Karpas-422 (cell line): ENCODE measurements at regions not wholly inside any gene's neighbourhood (a gene's known extent, or its start where the extent isn't known, plus 50 kb on each side); places are given as distances from the start of the nearest gene placed in this dataset.
A peak's percentile ranks its signal among the peaks of the same experiment; 100 is the strongest.

Experiments used
- DNase-seq: peaks from one replicate; pipeline ENCODE4 v3.0.0-alpha.2; 2015
- H2AFZ ChIP-seq: fragments of 200-600 bp; sonication (generic); 2 replicates; pipeline ENCODE4 v1.6.1; 2014; ENCODE audit warnings: antibody characterized with exemption, low read length, mixed read lengths
- H3K27ac ChIP-seq: fragments of 200-600 bp; sonication (generic); 2 replicates; pipeline ENCODE4 v1.5.1; 2014; ENCODE audit warnings: mild to moderate bottlenecking, low read length, moderate library complexity
- H3K27me3 ChIP-seq: fragments of 200-600 bp; sonication (generic); 2 replicates; pipeline ENCODE4 v1.6.1; 2014; ENCODE audit warnings: low read length, mixed read lengths
- H3K36me3 ChIP-seq: fragments of 200-600 bp; sonication (generic); 2 replicates; pipeline ENCODE4 v1.6.1; 2014; ENCODE audit warnings: low read length, mixed read lengths; ENCODE audit not compliant: insufficient read depth
- H3K4me1 ChIP-seq: fragments of 200-600 bp; sonication (generic); 2 replicates; pipeline ENCODE4 v1.6.1; 2014; ENCODE audit warnings: mild to moderate bottlenecking, low read length, mixed read lengths
- H3K4me2 ChIP-seq: fragments of 200-600 bp; sonication (generic); 2 replicates; pipeline ENCODE4 v1.6.1; 2014; ENCODE audit warnings: low read length, low read depth, mild to moderate bottlenecking; ENCODE audit not compliant: poor library complexity, severe bottlenecking
- H3K4me3 ChIP-seq: fragments of 200-600 bp; sonication (generic); 2 replicates; pipeline ENCODE4 v1.5.1; 2014; ENCODE audit warnings: mild to moderate bottlenecking, antibody characterized with exemption, low read length, mixed read lengths
- H3K79me2 ChIP-seq: fragments of 200-600 bp; sonication (generic); 2 replicates; pipeline ENCODE4 v1.6.1; 2014; ENCODE audit warnings: mild to moderate bottlenecking, low read length, mixed read lengths
- H3K9ac ChIP-seq: fragments of 200-600 bp; sonication (generic); 2 replicates; pipeline ENCODE4 v1.6.0; 2014; ENCODE audit warnings: low read length
- H3K9me2 ChIP-seq: fragments of 200-600 bp; sonication (generic), shearing (Covaris generic); replicated peaks from 2 replicates; pipeline ENCODE4 v1.6.0; 2014; ENCODE audit warnings: mild to moderate bottlenecking, low read length, moderate library complexity; ENCODE audit not compliant: insufficient read depth
- H3K9me3 ChIP-seq: fragments of 300-700, 200-600 bp; sonication (generic); 2 replicates; pipeline ENCODE4 v1.6.1; 2014; ENCODE audit warnings: low read length, mixed read lengths
- H4K20me1 ChIP-seq: fragments of 200-600 bp; sonication (generic); 2 replicates; pipeline ENCODE4 v1.6.1; 2014; ENCODE audit warnings: mild to moderate bottlenecking, antibody characterized with exemption, low read length, low read depth; ENCODE audit not compliant: insufficient read depth

GRCh38 chr6:84615113-84615850, 149.1 kb downstream of the TBX18 start:
- Histone ChIP-seq H3K9ac (no peak overlapping the region), H3K36me3 (no peaks in the 10 kb centered on the region), H3K27ac (no peak overlapping the region), H3K4me3 (no peak overlapping the region), H3K4me1 (no peaks in the 10 kb centered on the region), H2AFZ (no peak overlapping the region), H4K20me1 (no peaks in the 10 kb centered on the region), H3K79me2 (no peaks in the 10 kb centered on the region), H3K27me3 (no peaks in the 10 kb centered on the region), H3K9me2 (no peaks in the 10 kb centered on the region; the same call in 1 of the 2 replicates), H3K4me2 (no peak overlapping the region), H3K9me3 (no peaks in the 10 kb centered on the region)
- DNase-seq = no peak

- H3K9ac ChIP-seq = no peak overlapping the region
- no peaks in the 10 kb centered on the region for H3K79me2 ChIP-seq
- no peaks in the 10 kb centered on the region for H3K27me3 ChIP-seq
- no peaks in the 10 kb centered on the region for H3K36me3 ChIP-seq
- no peak overlapping the region for H3K27ac ChIP-seq
- no peak overlapping the region for H3K4me3 ChIP-seq
- no peaks in the 10 kb centered on the region for H3K4me1 ChIP-seq
- H4K20me1 ChIP-seq = no peaks in the 10 kb centered on the region
- H3K9me2 ChIP-seq = no peaks in the 10 kb centered on the region
- no peak for DNase-seq
- no peak overlapping the region for H2AFZ ChIP-seq
- no peak overlapping the region for H3K4me2 ChIP-seq
- H3K9me3 ChIP-seq = no peaks in the 10 kb centered on the region
These were observed 157.5 kb downstream of the TBX18 start for GRCh38 chr6:84606860-84607259.

- Histone ChIP-seq H3K27ac (no peak overlapping the region), H3K9me3 (no peaks in the 10 kb centered on the region), H3K9me2 (no peaks in the 10 kb centered on the region), H2AFZ (no peak overlapping the region), H3K4me2 (no peak overlapping the region), H3K79me2 (no peaks in the 10 kb centered on the region), H3K4me1 (no peaks in the 10 kb centered on the region), H3K27me3 (no peaks in the 10 kb centered on the region), H3K4me3 (no peak overlapping the region), H3K9ac (no peak overlapping the region), H3K36me3 (no peaks in the 10 kb centered on the region), H4K20me1 (no peaks in the 10 kb centered on the region)
- no peak for DNase-seq
These were observed 159.1 kb downstream of the TBX18 start for GRCh38 chr6:84605298-84605697.

GRCh38 chr6:84601366-84601765, 163.0 kb downstream of the TBX18 start:
- no peak for DNase-seq
- no peaks in the 10 kb centered on the region for H3K36me3 ChIP-seq
- no peaks in the 10 kb centered on the region for H3K4me1 ChIP-seq
- H3K9me3 ChIP-seq = no peaks in the 10 kb centered on the region
- no peaks in the 10 kb centered on the region for H3K9me2 ChIP-seq
- no peak overlapping the region for H3K9ac ChIP-seq
- no peaks in the 10 kb centered on the region for H4K20me1 ChIP-seq
- no peak overlapping the region for H2AFZ ChIP-seq
- no peaks in the 10 kb centered on the region for H3K79me2 ChIP-seq
- no peaks in the 10 kb centered on the region for H3K27me3 ChIP-seq
- H3K4me3 ChIP-seq = no peak overlapping the region
- H3K4me2 ChIP-seq = no peak overlapping the region
- H3K27ac ChIP-seq = no peak overlapping the region

GRCh38 chr6:84599991-84600390, 164.4 kb downstream of the TBX18 start:
- Histone ChIP-seq H3K4me2 (no peak overlapping the region), H3K4me3 (no peak overlapping the region), H3K4me1 (no peaks in the 10 kb centered on the region), H4K20me1 (no peaks in the 10 kb centered on the region), H3K27ac (no peak overlapping the region), H3K9me2 (no peaks in the 10 kb centered on the region), H3K9ac (no peak overlapping the region), H3K79me2 (no peaks in the 10 kb centered on the region), H3K9me3 (no peaks in the 10 kb centered on the region), H2AFZ (no peak overlapping the region), H3K27me3 (no peaks in the 10 kb centered on the region), H3K36me3 (no peaks in the 10 kb centered on the region)
- no peak for DNase-seq

GRCh38 chr6:84597238-84597875, 167.0 kb downstream of the TBX18 start:
- no peak for DNase-seq
- Histone ChIP-seq H3K4me1 (no peaks in the 10 kb centered on the region), H3K4me2 (no peak overlapping the region), H3K79me2 (no peaks in the 10 kb centered on the region), H3K9me3 (no peaks in the 10 kb centered on the region), H4K20me1 (no peaks in the 10 kb centered on the region), H3K36me3 (no peaks in the 10 kb centered on the region), H3K9me2 (no peaks in the 10 kb centered on the region), H3K27ac (no peak overlapping the region), H2AFZ (no peak overlapping the region), H3K9ac (no peak overlapping the region), H3K27me3 (no peaks in the 10 kb centered on the region), H3K4me3 (no peak overlapping the region)

- H2AFZ ChIP-seq = no peak overlapping the region
- no peaks in the 10 kb centered on the region for H3K79me2 ChIP-seq
- H3K36me3 ChIP-seq = no peaks in the 10 kb centered on the region
- H3K9ac ChIP-seq = no peak overlapping the region
- H3K27ac ChIP-seq = no peak overlapping the region
- H3K27me3 ChIP-seq = no peaks in the 10 kb centered on the region
- no peaks in the 10 kb centered on the region for H3K9me2 ChIP-seq
- DNase-seq = no peak
- H3K9me3 ChIP-seq = no peaks in the 10 kb centered on the region
- H3K4me2 ChIP-seq = no peak overlapping the region
- no peaks in the 10 kb centered on the region for H3K4me1 ChIP-seq
- no peaks in the 10 kb centered on the region for H4K20me1 ChIP-seq
- no peak overlapping the region for H3K4me3 ChIP-seq
These were observed 167.9 kb downstream of the TBX18 start for GRCh38 chr6:84596488-84596887.

- Histone ChIP-seq H3K4me1 (no peaks in the 10 kb centered on the region), H2AFZ (no peak overlapping the region), H3K9ac (no peak overlapping the region), H3K36me3 (no peaks in the 10 kb centered on the region), H3K27me3 (no peaks in the 10 kb centered on the region), H3K27ac (no peak overlapping the region), H4K20me1 (no peaks in the 10 kb centered on the region), H3K9me3 (no peaks in the 10 kb centered on the region), H3K9me2 (no peaks in the 10 kb centered on the region), H3K79me2 (no peaks in the 10 kb centered on the region), H3K4me2 (no peak overlapping the region), H3K4me3 (no peak overlapping the region)
- DNase-seq = peak; percentile 32
These were observed 175.7 kb downstream of the TBX18 start for GRCh38 chr6:84588697-84589080.
